T1000 (cell line): ENCODE measurements at regions not wholly inside any gene's neighbourhood (a gene's known extent, or its start where the extent isn't known, plus 50 kb on each side); places are given as distances from the start of the nearest gene placed in this dataset.

Source experiments
- DNase-seq: peaks from one replicate; lab custom pipeline; 2025; ENCODE audit warnings: mixed read lengths; lab: John Stamatoyannopoulos, UW

DNA sequence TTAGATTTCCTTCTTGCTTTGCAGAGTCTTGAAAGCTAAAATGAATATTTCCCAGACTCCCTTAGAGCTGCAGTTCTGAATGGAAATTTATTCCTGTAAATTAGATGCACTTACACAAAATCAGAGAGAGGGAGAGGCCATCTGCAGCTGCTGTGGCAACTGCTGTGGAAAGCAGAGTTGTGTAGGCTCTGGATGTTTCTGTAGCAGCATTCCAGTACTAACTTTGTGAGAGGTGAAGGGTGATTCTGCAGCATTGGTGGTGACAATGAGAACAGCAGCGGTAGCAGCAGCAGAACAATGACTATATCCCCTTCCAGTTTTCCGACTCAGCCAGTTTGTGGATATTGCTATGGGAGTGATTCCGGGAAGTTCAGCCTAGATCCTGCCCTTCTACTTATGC, 433.0 kb upstream of the REG3G start:
- no peak for DNase-seq

DNA sequence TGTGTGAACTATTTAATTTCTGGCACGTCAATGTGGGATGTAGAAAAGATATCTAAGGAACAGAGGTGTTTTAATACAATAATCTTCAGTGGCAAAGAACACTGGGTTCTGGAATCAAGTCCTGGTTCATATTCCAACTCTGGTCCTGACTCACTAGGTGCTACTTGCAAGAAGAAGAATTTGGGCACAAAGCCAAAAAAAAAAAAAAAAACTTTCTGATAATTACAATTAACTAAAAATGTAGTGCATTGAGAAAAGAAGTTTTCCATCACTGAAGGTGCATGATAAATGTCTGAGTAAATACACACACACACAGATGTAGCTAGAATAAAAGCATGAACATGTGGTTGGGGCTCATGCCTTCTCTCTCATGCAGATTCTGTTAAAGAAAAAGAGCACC, 424.4 kb upstream of the REG3G start:
- DNase-seq: no peak

DNA sequence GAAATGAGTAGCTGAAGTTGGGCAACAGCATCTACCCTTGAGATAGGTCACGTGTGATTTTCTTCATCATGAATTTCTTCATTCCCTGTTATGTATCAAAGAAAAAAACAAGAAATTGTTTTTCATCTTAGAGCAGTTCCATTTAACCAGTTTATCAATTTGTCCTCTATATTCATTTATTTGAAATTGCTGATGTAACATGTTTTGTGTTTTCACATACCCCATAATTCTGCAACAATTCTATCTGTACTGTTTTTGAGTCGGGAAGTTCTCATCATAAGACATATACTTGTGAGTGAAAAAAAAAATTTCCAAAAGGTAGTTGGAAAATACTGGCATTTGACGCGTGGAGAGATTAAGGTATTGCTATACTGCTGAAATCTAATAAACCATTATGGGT, 422.6 kb upstream of the REG3G start:
- no peak for DNase-seq

DNA sequence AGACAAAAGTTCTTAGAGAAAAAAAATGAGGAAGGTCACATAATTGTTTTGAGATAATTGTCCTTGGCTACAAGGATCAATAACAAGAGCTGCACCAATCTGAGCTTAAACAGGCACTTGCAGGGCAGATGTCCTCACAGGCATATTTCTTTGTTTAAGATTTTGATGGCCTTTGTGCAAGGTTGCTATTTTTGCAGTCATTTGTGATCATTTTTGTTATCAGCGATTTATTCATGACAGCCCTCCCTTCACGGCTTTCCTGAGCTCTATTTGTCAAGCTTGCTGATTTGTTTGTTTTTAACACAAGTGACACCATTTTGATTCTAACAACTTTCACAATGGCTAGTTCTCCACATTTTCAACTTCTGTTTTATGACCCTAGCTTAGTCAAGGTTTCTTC, 418.6 kb upstream of the REG3G start:
- DNase-seq: no peak

DNA sequence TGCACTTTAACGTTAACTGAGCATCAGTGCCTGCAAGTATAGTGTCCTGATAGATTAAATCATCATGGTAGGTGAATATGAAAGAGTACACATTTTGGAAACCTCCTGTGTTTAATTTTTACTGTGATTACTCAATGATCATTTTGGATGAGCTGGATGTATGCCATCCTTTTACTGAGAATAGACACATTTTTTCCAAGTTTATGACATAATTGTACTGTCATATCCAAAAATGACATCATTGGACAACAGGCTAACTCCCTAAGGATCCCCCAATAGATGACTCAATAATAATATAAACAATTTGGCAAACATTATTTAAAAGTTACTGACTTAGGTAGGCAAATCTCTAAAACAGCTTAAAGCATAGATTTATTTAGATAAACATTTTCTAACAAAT, 410.8 kb upstream of the REG3G start:
- DNase-seq: no peak

DNA sequence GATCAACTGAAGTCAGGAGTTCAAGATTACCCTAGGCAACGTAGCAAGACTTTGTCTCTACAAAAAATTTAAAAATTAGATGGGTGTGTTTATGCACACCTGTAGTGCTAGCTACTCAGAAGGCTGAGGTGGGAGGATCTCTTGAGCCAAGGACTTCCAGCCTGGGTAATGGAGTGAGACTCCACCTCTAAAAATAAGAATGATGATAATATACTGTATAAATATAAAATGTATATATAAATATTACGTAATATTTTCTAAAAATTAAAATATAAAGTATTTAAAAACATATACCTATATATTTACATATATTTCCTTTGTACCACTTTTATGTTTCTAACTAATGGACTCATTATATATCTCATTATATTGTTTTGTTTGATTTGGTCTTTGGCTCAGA, 409.5 kb upstream of the REG3G start:
- no peak for DNase-seq

DNA sequence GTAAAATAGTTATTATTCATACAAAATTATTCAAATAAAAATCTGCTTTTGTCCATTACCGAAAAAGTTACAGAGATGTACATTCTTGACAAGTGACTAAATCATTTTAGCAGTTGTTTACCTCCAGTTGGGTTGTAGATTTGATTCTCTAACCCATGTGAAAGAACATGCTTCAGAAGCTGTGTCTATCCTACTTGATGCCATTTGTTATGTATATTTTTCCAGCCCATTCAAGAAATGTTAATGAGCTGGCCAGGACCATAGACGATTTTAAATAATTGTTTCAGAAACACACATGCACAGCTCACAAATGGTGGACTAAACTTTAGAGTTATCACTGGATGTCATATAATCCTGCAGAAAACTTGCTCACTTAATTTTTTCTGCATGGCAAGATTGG, 391.1 kb upstream of the REG3G start:
- no peak for DNase-seq

DNA sequence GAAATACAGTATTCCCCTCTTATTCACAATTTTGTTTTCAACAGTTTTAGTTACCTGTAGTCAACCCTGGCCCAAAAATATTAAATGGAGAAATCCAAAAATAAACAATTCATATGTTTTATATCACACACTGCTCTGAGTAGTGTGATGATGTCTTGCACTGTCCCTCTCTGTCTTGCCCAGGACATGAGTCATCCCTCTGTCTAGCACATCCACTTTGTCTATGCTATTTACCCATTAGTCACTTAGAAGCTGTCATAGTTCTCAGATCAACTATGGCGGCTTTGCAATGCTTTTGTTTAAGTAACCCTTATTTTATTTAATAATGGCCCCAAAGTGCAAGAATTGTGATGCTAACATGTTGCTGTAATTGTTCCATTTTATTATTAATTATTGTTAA, 380.6 kb upstream of the REG3G start:
- DNase-seq: no peak

DNA sequence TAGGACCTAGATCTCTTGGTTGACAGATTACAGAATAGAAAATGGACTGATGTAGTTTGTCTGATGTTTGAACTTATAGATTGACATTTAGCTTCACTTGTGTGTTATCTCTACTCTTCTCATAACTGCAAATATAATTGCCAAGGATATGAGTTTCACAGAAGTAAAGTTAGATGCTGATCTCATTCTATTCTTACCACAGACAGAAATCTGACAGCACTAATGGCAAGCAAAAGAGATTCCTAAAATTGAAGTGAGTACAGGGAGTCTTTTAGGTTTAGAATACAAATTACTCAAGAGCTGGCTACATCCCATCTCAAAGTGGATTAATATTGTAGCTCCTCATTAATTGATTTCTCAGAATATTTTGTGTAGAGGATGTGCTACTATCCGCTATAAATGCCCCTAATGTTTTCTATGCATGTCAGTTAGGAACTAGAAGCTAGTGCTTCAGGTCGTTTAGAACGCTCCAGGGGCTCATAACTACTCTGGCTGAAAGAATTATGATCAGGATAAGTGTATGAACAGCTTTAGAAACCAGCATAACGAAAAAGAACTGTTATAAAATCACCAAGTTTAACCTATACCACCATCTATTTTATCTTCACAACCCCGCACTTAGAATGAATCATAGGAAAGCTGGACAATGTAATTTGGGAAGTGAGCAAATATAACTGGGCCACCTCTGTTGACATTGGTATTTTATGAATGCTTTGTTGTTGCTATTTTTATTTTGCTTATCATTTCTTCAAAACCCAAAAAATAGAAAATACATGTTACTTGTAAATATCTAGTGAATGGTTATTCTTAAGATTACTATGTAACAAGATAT, 378.8 kb upstream of the REG3G start:
- no peak for DNase-seq

DNA sequence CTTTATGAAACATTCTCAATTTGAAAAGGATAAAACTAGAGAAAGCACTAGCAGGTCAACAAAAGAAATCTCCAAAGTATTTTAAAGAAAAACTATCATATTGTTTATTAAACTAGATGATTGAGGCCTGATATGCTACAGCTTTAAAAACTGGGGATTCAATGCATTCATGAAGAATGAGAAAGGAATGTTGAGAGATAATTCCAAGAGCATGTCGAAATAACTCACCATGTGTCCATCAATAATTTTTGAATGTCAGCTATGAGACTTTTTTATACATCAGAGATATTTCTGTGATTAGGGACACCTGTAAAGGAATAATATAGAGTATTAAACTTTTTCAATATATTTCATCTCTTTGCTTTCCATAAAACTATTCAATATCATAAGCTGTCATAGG, 376.9 kb upstream of the REG3G start:
- no peak for DNase-seq

DNA sequence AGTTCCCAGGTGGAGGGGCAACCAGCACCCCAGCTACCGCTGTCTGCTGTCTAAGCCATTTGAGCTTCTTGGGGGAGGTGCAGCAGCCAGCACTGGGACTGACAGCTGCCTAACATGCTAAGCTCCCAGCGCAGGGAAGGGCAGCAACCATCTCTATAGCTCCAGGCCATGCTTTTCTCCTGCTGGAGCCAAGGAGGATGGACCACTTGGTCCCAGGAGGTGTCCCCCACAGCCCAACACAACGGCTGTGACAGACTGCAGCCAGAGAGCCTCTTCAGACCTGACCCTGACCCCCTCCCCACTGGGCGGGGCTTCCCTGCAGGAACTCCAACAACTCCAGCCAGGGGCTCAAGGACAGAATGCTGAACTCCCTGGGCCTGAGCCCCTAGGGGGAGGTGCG, 370.6 kb upstream of the REG3G start:
- no peak for DNase-seq

DNA sequence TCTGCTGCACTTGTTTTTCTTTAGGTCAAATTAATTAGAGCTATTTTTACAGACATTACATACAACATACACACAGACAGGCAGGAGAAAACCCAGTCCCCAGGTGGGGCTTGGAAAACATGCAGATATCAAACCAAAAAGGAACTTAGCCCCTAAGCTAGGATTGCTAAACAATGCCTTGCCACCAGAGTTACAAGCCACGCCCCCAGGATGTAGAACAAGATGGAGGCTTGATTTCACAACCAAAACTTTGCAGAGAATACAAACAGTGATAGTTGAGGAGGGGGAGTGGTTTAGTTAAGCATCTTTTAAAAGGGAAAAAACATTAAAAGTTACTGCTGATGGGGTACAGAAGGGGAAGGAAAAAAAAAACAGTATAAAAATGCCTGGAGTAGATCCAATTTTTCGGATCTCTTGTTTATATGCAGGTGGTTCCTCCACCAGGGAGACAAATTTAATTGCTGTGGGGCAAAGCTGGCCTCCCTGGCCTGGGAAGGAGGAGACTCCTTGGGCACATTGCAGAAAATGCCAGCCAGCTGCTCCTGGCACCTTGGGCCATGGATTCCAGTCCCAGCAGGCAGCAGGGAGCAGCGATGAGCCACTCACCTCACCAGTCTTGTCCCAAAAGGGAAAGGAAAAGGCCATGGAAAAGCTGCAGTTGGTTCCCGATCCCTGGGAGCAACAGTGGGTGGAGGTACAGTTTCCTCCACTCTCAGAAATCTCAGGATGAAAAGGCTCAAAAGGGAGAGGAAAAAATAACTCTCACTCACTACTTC, 348.4 kb upstream of the REG3G start:
- DNase-seq: no peak

DNA sequence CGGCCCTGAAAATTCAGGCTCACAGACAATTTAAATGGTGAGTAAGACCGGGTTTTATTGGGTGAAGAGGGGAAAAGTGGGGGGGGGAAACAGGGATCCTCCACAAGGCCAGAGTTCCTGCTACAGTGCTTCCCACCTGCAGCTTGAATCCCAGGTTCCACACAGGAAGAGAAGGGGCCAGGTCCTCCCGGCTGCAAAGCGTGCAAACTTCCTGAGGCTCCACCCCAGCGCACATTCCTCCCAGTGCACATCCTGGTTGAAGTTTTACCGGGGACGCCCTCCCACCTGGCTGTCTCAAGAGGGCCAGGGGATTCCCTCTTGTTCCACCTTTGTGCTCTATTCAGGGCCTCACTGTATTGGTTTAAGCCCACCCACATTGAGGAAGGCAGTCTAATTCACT, 347.7 kb upstream of the REG3G start:
- DNase-seq: no peak

DNA sequence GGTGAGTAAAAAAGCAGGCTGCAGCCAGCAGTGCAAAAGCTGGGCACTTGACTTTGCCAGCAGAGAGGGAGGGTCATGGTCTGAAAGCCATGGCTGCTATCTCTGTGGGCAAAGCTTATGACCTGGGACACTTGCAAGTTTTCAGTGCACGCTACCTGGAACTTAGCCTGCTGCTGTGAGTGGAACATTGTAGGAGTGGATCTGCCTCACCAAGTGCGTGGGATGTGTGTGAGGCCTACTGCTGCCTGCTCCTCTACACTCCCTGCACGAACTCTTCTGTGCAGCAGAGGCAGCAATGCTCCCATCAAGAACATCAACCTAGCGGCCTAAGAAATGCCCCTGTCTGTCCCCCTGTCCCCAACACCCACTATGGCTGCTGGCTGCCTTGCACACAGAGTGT, 344.1 kb upstream of the REG3G start:
- no peak for DNase-seq

DNA sequence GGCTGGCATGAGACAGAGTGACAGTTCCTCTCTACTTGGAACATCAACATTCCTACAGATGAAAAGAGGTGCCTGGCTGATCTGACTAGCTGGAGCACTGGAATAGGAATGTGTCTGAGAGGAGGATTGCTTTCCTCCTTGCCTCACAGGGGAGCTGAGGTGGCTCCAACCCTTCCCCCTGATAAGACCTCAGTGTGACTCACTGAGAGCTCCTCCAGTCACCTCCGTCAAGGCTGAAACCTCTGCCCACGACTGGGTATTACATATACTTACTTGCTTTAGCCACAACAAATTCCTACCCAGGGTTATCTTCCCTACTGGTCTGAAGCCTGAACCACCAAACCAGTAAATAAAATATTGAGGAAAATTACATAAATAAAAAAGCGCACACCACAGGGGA, 342.7 kb upstream of the REG3G start:
- no peak for DNase-seq

DNA sequence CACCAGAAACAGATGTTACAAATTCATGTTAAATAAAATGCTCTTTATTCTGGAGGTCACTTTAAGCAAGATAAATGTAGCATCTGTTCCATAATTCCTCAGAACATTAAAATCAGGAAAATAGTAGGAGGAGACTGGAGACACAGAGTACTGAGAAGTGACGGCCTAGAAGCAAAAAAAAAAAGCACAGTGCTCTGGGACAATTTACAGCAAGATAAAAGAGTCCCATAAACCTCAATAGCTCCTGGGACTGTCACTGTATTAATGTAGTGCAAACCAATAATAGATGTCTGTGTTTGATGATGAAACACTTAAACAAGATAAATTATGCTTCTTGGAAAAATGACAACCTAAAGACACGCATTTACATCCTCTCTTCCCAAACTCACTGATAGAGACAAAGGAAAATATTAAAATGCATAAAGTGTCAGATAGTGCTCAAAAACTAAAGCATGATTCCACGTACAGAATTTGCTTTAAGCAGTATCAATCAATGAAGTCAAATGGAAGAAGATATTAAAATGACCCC, 338.8 kb upstream of the REG3G start:
- no peak for DNase-seq

DNA sequence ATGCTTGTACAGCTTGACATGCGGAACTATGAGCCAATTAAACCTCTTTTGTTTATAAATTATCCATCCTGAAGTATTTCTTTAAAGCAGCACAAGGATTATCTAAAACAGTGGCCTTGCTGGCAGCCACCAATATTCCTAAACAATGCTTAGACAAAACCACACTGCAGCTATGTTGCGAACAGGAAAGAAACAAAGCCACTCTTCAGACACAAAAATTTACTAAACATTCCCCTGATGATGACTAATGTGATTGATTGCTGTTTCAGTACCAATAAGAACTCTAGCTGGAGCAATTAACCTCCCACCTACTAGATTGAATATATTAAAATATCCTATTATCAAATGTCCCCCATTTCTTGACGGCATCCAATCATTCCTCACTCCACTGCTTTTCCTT, 325.8 kb upstream of the REG3G start:
- no peak for DNase-seq

DNA sequence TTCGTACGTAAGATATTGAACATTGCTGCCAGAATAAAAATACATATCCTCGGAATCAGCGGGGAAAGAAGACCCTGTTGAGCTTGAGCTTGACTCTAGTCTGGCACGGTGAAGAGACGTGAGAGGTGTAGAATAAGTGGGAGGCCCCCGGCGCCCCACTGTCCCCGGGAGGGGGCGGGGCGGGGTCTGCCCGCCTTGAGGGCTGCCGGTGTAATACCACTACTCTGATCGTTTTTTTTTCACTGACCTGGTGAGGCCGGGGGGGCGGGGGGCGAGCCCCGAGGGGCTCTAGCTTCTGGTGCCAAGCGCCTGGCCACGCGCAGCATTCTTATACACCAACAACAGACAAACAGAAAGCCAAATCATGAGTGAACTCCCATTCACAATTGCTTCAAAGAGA, 324.0 kb upstream of the REG3G start:
- DNase-seq: no peak

DNA sequence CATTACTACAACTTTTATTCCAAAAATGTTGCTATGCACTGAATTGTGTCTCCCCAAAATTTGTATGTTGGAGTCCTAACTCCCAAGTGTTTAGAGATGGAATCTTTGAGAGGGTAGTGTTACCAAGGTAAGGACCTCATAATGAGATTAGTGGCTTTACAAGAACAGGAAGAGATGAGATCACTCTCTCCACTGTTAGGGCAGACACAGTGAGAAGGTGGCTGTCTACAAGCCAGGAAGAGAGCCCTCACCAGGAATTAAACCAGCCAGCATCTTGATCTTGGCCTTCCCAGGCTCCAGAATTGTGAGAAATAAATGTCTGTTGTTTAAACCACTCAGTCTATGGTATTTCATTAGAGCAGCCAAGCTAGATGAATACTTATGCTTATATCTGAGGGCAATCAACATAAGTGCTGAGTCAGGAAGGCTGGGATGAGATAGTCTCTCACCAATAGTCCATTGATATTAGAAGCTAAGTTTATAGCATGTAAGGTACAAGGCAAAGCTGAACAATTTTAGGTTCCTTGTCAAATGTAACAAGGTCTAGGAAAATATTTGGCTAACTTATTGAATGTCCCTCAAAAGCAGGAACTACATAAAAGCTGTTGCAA, 317.6 kb upstream of the REG3G start:
- no peak for DNase-seq

DNA sequence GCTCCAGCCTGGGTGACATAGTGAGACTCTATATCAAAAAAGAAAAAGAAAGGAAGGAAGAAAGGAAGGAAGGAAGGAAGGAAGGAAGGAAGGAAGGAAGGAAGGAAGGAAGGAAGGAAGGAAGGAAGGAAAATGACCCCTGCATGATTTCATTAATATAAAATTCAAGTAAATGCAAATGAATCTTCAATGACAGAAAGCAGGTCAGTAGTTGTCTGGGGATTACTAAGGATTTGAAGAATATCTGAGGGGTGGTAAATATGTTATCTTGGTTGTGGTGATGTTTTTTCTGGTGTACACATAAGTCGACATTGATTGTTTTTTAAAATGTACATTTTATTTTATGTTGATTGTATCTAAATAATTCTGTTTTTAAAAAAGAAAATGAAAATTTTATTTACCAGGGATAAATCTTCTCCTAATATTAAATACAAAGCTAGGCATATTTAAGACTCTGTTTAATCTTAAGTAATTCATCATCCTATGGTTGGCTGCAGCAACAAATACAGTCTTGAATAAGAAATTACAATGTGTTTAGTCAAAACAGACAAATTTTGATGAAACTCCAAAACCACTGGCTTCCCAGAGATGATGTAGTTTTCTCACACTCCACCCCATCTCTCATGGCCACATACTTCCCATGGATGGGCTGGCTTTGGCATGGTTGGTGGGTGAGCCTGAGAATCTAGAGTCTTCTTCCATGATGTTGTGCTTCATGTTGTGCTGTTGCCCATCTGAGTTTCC, 314.7 kb upstream of the REG3G start:
- DNase-seq: no peak

DNA sequence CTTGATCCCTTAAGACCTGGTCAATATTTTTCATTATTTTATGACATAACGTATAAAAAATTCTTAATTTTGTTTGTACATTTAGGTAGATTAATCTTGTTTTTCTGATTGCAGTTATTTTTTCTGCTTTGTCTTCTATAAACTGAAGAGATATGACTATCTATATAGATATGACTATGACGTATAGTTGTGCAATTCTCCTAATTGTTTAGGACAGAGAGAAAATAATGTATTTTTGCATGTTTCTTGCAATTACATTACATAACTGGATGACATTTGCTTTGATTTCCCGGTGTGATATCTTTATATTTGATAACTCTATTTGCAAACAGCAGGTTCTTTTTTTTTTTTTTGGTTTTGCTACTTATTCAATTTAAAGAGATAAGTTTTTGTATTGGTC, 310.2 kb upstream of the REG3G start:
- no peak for DNase-seq

DNA sequence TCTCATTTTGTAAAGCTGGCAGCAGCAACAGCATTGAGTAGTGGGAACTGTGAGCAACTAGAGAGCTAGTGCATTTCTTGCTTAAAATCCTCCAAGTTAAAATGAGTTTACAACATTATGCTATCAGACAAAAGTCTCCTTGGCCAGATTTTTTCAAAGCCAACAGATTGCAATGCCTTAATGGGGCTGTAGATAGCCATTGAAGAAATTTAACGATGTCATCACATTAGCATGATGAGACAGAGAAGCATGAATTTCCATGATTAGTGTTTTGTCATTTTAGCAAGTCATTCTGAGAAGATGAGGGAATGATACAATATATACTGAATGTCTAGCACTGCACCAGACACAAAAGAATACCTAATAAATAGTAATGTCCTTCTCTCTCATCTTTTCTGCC, 307.5 kb upstream of the REG3G start:
- DNase-seq: no peak
